ENCODE measurements at regions not wholly inside any gene's neighbourhood (a gene's known extent, or its start where the extent isn't known, plus 50 kb on each side); places are given as distances from the start of the nearest gene placed in this dataset.

DNA sequence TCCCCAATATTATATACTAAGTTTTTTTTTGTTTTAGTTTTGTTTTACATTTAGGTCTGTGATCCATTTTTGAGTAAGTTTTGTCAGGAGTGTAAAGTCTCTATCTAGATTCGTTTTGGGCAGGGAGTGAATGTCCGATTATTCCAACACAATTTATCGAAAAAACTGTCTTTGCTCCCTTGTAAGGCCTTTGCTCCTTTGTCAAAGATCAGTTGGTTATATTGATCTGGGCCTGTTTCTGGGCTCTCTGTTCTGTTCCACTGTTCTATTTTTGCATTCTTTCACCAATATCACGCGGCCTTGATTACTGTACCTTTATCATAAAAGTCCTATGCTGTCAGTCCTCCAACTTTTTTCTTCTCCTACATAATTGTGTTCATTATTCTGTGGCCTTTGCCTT lies 276.5 kb upstream of the ZC3H15 start:
- TF ChIP-seq CTCF (IDR thresholded peaks at IDR 0.05) (no peak), POLR2A (IDR thresholded peaks at IDR 0.05) (no peak)
